ENCODE measurements at regions not wholly inside any gene's neighbourhood (a gene's known extent, or its start where the extent isn't known, plus 50 kb on each side); places are given as distances from the start of the nearest gene placed in this dataset.

GRCh38 chr6:141139461-141139860 is 993.3 kb upstream of the GJE1 start:
- no peak for DNase-seq (ENCODE audit: low read depth in 1 of 2, low spot score in 1 of 2)
- in situ Hi-C loops (cut with HindIII; ENCODE audit: low pct_unique_long_range_greater_than_20kb, low sequenced_read_pairs), result no loop called here
- TF ChIP-seq JUND (IDR thresholded peaks at IDR 0.05; ENCODE audit: low read depth), result no peak

- in situ Hi-C loops (cut with HindIII; ENCODE audit: low pct_unique_long_range_greater_than_20kb, low sequenced_read_pairs), result no loop called here
- DNase-seq (ENCODE audit: low read depth in 1 of 2, low spot score in 1 of 2), result no peak
- no peak for TF ChIP-seq JUND (IDR thresholded peaks at IDR 0.05; ENCODE audit: low read depth)
Measured at GRCh38 chr6:141134723-141135122, 998.0 kb upstream of the GJE1 start.

GRCh38 chr6:141133836-141134235 is 998.9 kb upstream of the GJE1 start:
- no peak for DNase-seq (ENCODE audit: low read depth in 1 of 2, low spot score in 1 of 2)
- no peak for TF ChIP-seq JUND (IDR thresholded peaks at IDR 0.05; ENCODE audit: low read depth)
- in situ Hi-C loops (cut with HindIII; ENCODE audit: low pct_unique_long_range_greater_than_20kb, low sequenced_read_pairs), result no loop called here

GRCh38 chr6:141133346-141133745 is 999.4 kb upstream of the GJE1 start:
- TF ChIP-seq JUND (IDR thresholded peaks at IDR 0.05; ENCODE audit: low read depth), result no peak
- in situ Hi-C loops (cut with HindIII; ENCODE audit: low pct_unique_long_range_greater_than_20kb, low sequenced_read_pairs), result no loop called here
- no peak for DNase-seq (ENCODE audit: low read depth in 1 of 2, low spot score in 1 of 2)

- in situ Hi-C loops (cut with HindIII; ENCODE audit: low pct_unique_long_range_greater_than_20kb, low sequenced_read_pairs), result no loop called here
- no peak for TF ChIP-seq JUND (IDR thresholded peaks at IDR 0.05; ENCODE audit: low read depth)
- no peak for DNase-seq (ENCODE audit: low read depth in 1 of 2, low spot score in 1 of 2)
Measured at GRCh38 chr6:141131616-141132015, 1001.1 kb upstream of the GJE1 start.

- in situ Hi-C loops (cut with HindIII; ENCODE audit: low pct_unique_long_range_greater_than_20kb, low sequenced_read_pairs), result no loop called here
- no peak for DNase-seq (ENCODE audit: low read depth in 1 of 2, low spot score in 1 of 2)
- TF ChIP-seq JUND (IDR thresholded peaks at IDR 0.05; ENCODE audit: low read depth), result no peak
Measured at GRCh38 chr6:141123497-141123896, 1009.2 kb upstream of the GJE1 start.

GRCh38 chr6:141123049-141123448 is 1009.7 kb upstream of the GJE1 start:
- in situ Hi-C loops (cut with HindIII; ENCODE audit: low pct_unique_long_range_greater_than_20kb, low sequenced_read_pairs), result no loop called here
- TF ChIP-seq JUND (IDR thresholded peaks at IDR 0.05; ENCODE audit: low read depth), result no peak
- DNase-seq (ENCODE audit: low read depth in 1 of 2, low spot score in 1 of 2), result no peak

GRCh38 chr6:141118991-141119390 is 1013.7 kb upstream of the GJE1 start:
- in situ Hi-C loops (cut with HindIII; ENCODE audit: low pct_unique_long_range_greater_than_20kb, low sequenced_read_pairs), result no loop called here
- no peak for DNase-seq (ENCODE audit: low read depth in 1 of 2, low spot score in 1 of 2)
- TF ChIP-seq JUND (IDR thresholded peaks at IDR 0.05; ENCODE audit: low read depth), result no peak

GRCh38 chr6:141117874-141118273 is 1014.9 kb upstream of the GJE1 start:
- in situ Hi-C loops (cut with HindIII; ENCODE audit: low pct_unique_long_range_greater_than_20kb, low sequenced_read_pairs), result no loop called here
- TF ChIP-seq JUND (IDR thresholded peaks at IDR 0.05; ENCODE audit: low read depth), result no peak
- no peak for DNase-seq (ENCODE audit: low read depth in 1 of 2, low spot score in 1 of 2)

- in situ Hi-C loops (cut with HindIII; ENCODE audit: low pct_unique_long_range_greater_than_20kb, low sequenced_read_pairs), result no loop called here
- no peak for DNase-seq (ENCODE audit: low read depth in 1 of 2, low spot score in 1 of 2)
- TF ChIP-seq JUND (IDR thresholded peaks at IDR 0.05; ENCODE audit: low read depth), result no peak
Measured at GRCh38 chr6:141110481-141110880, 1022.2 kb upstream of the GJE1 start.

- peak in 1 of 2 experiments; percentile 5 for DNase-seq (ENCODE audit: low read depth in 1 of 2, low spot score in 1 of 2)
- TF ChIP-seq JUND (IDR thresholded peaks at IDR 0.05; ENCODE audit: low read depth), result no peak
- in situ Hi-C loops (cut with HindIII; ENCODE audit: low pct_unique_long_range_greater_than_20kb, low sequenced_read_pairs), result no loop called here
Measured at GRCh38 chr6:141107591-141108160, 1025.0 kb upstream of the GJE1 start.

- peak in 1 of 2 experiments; percentile 30 for DNase-seq (ENCODE audit: low read depth in 1 of 2, low spot score in 1 of 2)
- no peak for TF ChIP-seq JUND (IDR thresholded peaks at IDR 0.05; ENCODE audit: low read depth)
- in situ Hi-C loops (cut with HindIII; ENCODE audit: low pct_unique_long_range_greater_than_20kb, low sequenced_read_pairs), result no loop called here
Measured at GRCh38 chr6:141105481-141105880, 1027.2 kb upstream of the GJE1 start.

GRCh38 chr6:141103246-141103645 is 1029.5 kb upstream of the GJE1 start:
- no peak for DNase-seq (ENCODE audit: low read depth in 1 of 2, low spot score in 1 of 2)
- in situ Hi-C loops (cut with HindIII; ENCODE audit: low pct_unique_long_range_greater_than_20kb, low sequenced_read_pairs), result no loop called here
- TF ChIP-seq JUND (IDR thresholded peaks at IDR 0.05; ENCODE audit: low read depth), result no peak

- in situ Hi-C loops (cut with HindIII; ENCODE audit: low pct_unique_long_range_greater_than_20kb, low sequenced_read_pairs), result no loop called here
- DNase-seq (ENCODE audit: low read depth in 1 of 2, low spot score in 1 of 2), result no peak
- no peak for TF ChIP-seq JUND (IDR thresholded peaks at IDR 0.05; ENCODE audit: low read depth)
Measured at GRCh38 chr6:141097471-141097870, 1035.3 kb upstream of the GJE1 start.

Data from T47D (cell line).